H1 (cell line): ENCODE measurements at regions not wholly inside any gene's neighbourhood (a gene's known extent, or its start where the extent isn't known, plus 50 kb on each side); places are given as distances from the start of the nearest gene placed in this dataset.

Experiments used
- CTCF ChIP-seq, 3 experiments: IDR thresholded peaks; 1 replicate in 2 of 3; 2 replicates in 1 of 3; pipeline versions ENCODE4 v1.5.1 to v1.6.1; 2011; ENCODE audit warnings: low read length in 3 of 3, mild to moderate bottlenecking in 3 of 3, inconsistent platforms in 2 of 3, low read depth in 1 of 3, moderate library complexity in 1 of 3; ENCODE audit not compliant: insufficient read depth in 1 of 3; ENCODE audit errors: control extremely low read depth in 1 of 3
- POLR2A ChIP-seq, 2 experiments: IDR thresholded peaks; 1 replicate in 1 of 2; 2 replicates in 1 of 2; pipeline ENCODE4 v1.6.1; 2011; ENCODE audit warnings: low read depth in 2 of 2, low read length in 2 of 2, mild to moderate bottlenecking in 2 of 2; ENCODE audit errors: control extremely low read depth in 1 of 2
- TCF12 ChIP-seq: IDR thresholded peaks from 2 replicates; pipeline ENCODE4 v1.6.1; 2011; ENCODE audit warnings: low read depth, mild to moderate bottlenecking, low read length

- TF ChIP-seq POLR2A (IDR thresholded peaks at IDR 0.05; ENCODE audit: control extremely low read depth in 1 of 2, low read depth in 2 of 2, low read length in 2 of 2) (no peak), CTCF (IDR thresholded peaks at IDR 0.05; ENCODE audit: control extremely low read depth in 1 of 3, insufficient read depth in 1 of 3, low read depth in 1 of 3, low read length in 3 of 3) (no peak), TCF12 (no peak)
Measured at GRCh38 chr14:30017370-30017993, 89.8 kb upstream of the PRKD1 start.
